ENCODE measurements at regions not wholly inside any gene's neighbourhood (a gene's known extent, or its start where the extent isn't known, plus 50 kb on each side); places are given as distances from the start of the nearest gene placed in this dataset.
"Not testable (repeated sequence)": the region's sequence is repeated elsewhere in the genome, so short reads cannot be mapped to it uniquely, and the experiment has no call there.

DNA sequence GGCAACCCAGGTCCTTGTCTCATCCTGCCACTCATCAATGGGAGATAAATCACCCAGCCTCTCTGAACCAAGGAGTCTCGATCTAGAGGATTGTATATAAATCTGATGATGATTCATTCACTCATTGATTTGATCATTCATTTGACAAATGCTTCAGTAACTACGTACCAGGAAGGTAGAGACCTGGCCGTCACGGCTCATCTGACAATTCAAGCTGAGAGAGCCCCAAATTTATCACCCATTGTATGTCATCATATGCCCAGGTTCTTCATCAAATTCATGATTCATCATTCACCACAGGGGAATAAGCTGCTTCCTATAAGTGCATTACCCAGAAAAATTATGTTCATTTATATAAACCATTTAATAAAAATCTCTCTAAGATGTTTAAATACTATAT is 116.9 kb downstream of the FAM161A start:
- H3K27ac Mint-ChIP-seq = peak overlapping the region in 1 of 8 donors; percentile 7
- no peak for DNase-seq
- H3K36me3 Mint-ChIP-seq = no peaks in the 10 kb centered on the region
- H3K27me3 Mint-ChIP-seq = peaks cover 6 to 10% of the 10 kb centered on the region in 2 donors
- Histone ChIP-seq H3K36me3 (ENCODE audit: insufficient read depth, low read length) (no peaks in the 10 kb centered on the region), H3K27me3 (ENCODE audit: insufficient read depth, low read length, poor library complexity, severe bottlenecking) (no peaks in the 10 kb centered on the region), H3K9me3 (ENCODE audit: low read length) (no peaks in the 10 kb centered on the region), H3K27ac (ENCODE audit: low read depth, low read length) (no peak overlapping the region), H3K4me3 (ENCODE audit: low read length) (no peak overlapping the region), H3K4me1 (ENCODE audit: insufficient read depth, low read length) (no peaks in the 10 kb centered on the region)
- CTCF ChIA-PET = no interaction called here
- H3K4me3 Mint-ChIP-seq = no peak overlapping the region
- POLR2A ChIA-PET = interaction anchor here (0.7 kb wide), 1 partner anchor 41 kb away, joined by 3 read pairs; no protein-coding TSS in a partner anchor
- H3K4me1 Mint-ChIP-seq = no peaks in the 10 kb centered on the region
- H3K9me3 Mint-ChIP-seq = no peaks in the 10 kb centered on the region

GRCh38 chr2:61733563-61733962 is 120.3 kb downstream of the FAM161A start:
- H3K4me1 ChIP-seq (ENCODE audit: insufficient read depth, low read length) = no peaks in the 10 kb centered on the region
- Mint-ChIP-seq H3K4me3 (no peak overlapping the region), H3K27ac (no peak overlapping the region), H3K4me1 (no peaks in the 10 kb centered on the region), H3K9me3 (no peaks in the 10 kb centered on the region), H3K36me3 (no peaks in the 10 kb centered on the region), H3K27me3 (peaks cover 6 to 10% of the 10 kb centered on the region in 2 donors)
- no peak for DNase-seq
- H3K27ac ChIP-seq (ENCODE audit: low read depth, low read length) = no peak overlapping the region
- H3K9me3 ChIP-seq (ENCODE audit: low read length) = no peaks in the 10 kb centered on the region
- H3K4me3 ChIP-seq (ENCODE audit: low read length) = no peak overlapping the region
- POLR2A ChIA-PET = no interaction called here
- H3K27me3 ChIP-seq (ENCODE audit: insufficient read depth, low read length, poor library complexity, severe bottlenecking) = no peaks in the 10 kb centered on the region
- CTCF ChIA-PET = no interaction called here
- no peaks in the 10 kb centered on the region for H3K36me3 ChIP-seq (ENCODE audit: insufficient read depth, low read length)

- no peaks in the 10 kb centered on the region for H3K36me3 ChIP-seq (ENCODE audit: insufficient read depth, low read length)
- Mint-ChIP-seq H3K27ac (no peak overlapping the region), H3K36me3 (no peaks in the 10 kb centered on the region), H3K27me3 (peaks cover 6 to 10% of the 10 kb centered on the region in 2 donors), H3K4me3 (no peak overlapping the region), H3K9me3 (no peaks in the 10 kb centered on the region), H3K4me1 (no peaks in the 10 kb centered on the region)
- no peaks in the 10 kb centered on the region for H3K4me1 ChIP-seq (ENCODE audit: insufficient read depth, low read length)
- no peaks in the 10 kb centered on the region for H3K27me3 ChIP-seq (ENCODE audit: insufficient read depth, low read length, poor library complexity, severe bottlenecking)
- ChIA-PET POLR2A (no interaction called here), CTCF (no interaction called here)
- no peak for DNase-seq
- H3K27ac ChIP-seq (ENCODE audit: low read depth, low read length) = no peak overlapping the region
- H3K9me3 ChIP-seq (ENCODE audit: low read length) = no peaks in the 10 kb centered on the region
- H3K4me3 ChIP-seq (ENCODE audit: low read length) = no peak overlapping the region
Measured at GRCh38 chr2:61732787-61733186, 121.1 kb downstream of the FAM161A start.

- Mint-ChIP-seq H3K9me3 (peaks cover 5 to 10% (median 7%) of the 10 kb centered on the region in 5 donors), H3K4me3 (no peak overlapping the region), H3K36me3 (peaks cover 0 to 18% (median 2%) of the 10 kb centered on the region in 3 donors), H3K27ac (no peak overlapping the region), H3K27me3 (peaks cover 3 to 9% of the 10 kb centered on the region in 2 donors), H3K4me1 (no peaks in the 10 kb centered on the region)
- Histone ChIP-seq H3K4me3 (ENCODE audit: low read length) (no peak overlapping the region), H3K4me1 (ENCODE audit: insufficient read depth, low read length) (no peaks in the 10 kb centered on the region), H3K27ac (ENCODE audit: low read depth, low read length) (no peak overlapping the region), H3K36me3 (ENCODE audit: insufficient read depth, low read length) (no peaks in the 10 kb centered on the region), H3K9me3 (ENCODE audit: low read length) (no peaks in the 10 kb centered on the region), H3K27me3 (ENCODE audit: insufficient read depth, low read length, poor library complexity, severe bottlenecking) (no peaks in the 10 kb centered on the region)
- POLR2A ChIA-PET = no interaction called here
- CTCF ChIA-PET = no interaction called here
- no peak for DNase-seq
Measured at GRCh38 chr2:61727746-61728145, 126.1 kb downstream of the FAM161A start.

DNA sequence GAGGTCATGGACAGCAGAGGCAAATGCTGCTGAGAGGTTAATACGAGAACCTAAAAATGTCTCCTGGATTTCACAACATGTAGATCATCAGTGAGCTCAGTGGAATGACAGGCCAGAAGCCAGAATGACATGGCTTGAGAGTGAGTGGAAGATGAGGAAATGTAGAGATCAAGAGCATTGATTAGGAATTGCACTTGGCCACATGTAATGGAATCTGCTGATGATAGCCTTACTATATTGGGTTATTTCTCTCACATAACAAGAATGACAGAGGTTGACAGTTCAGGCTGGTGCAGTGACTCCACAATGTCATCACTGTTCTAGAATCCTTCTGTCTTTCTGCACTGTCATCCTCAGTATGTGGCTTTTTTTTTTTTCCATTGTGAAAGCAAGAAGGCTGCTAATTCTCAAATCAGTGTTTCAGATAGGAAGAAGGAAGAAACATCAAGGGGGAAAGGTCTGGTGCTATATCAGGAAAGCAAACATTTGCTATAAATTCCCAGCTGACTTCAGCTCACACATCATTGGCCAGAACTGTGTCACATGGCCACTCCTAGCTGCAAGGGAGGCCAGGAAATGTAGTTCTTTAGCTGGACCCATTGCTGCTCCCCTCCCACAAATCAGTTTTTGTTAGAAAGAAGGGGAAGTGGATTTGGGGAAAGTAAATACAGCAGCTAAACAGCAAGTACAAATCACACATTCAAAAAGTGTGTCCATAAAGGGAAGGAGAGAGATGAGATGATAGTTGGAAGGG is 127.2 kb downstream of the FAM161A start:
- Mint-ChIP-seq H3K36me3 (peaks cover 0 to 18% (median 2%) of the 10 kb centered on the region in 3 donors), H3K9me3 (peaks cover 5 to 10% (median 7%) of the 10 kb centered on the region in 5 donors), H3K4me3 (no peak overlapping the region), H3K27me3 (peaks cover 0 to 9% of the 10 kb centered on the region in 2 donors), H3K4me1 (no peaks in the 10 kb centered on the region), H3K27ac (no peak overlapping the region)
- Histone ChIP-seq H3K27me3 (ENCODE audit: insufficient read depth, low read length, poor library complexity, severe bottlenecking) (no peaks in the 10 kb centered on the region), H3K36me3 (ENCODE audit: insufficient read depth, low read length) (no peaks in the 10 kb centered on the region), H3K9me3 (ENCODE audit: low read length) (no peaks in the 10 kb centered on the region), H3K4me3 (ENCODE audit: low read length) (no peak overlapping the region), H3K4me1 (ENCODE audit: insufficient read depth, low read length) (no peaks in the 10 kb centered on the region), H3K27ac (ENCODE audit: low read depth, low read length) (no peak overlapping the region)
- CTCF ChIA-PET = no interaction called here
- POLR2A ChIA-PET = interaction anchor here (0.5 kb wide), 1 partner anchor 130 kb away, joined by 3 read pairs; no protein-coding TSS in a partner anchor
- no peak for DNase-seq

GRCh38 chr2:61723364-61723763 is 130.5 kb downstream of the FAM161A start:
- not testable (repeated sequence) for H3K27ac ChIP-seq (ENCODE audit: low read depth, low read length)
- CTCF ChIA-PET = interaction anchor here (0.6 kb wide), 1 partner anchor 216 kb away, joined by 3 read pairs; no protein-coding TSS in a partner anchor

GRCh38 chr2:61722800-61723199 is 131.1 kb downstream of the FAM161A start:
- Mint-ChIP-seq H3K27me3 (peaks cover 6 to 20% of the 10 kb centered on the region in 2 donors), H3K4me3 (no peak overlapping the region), H3K9me3 (peaks cover 5 to 10% (median 7%) of the 10 kb centered on the region in 5 donors), H3K36me3 (peaks cover 0 to 18% (median 2%) of the 10 kb centered on the region in 3 donors), H3K27ac (no peak overlapping the region), H3K4me1 (no peaks in the 10 kb centered on the region)
- ChIA-PET POLR2A (no interaction called here), CTCF (no interaction called here)
- H3K36me3 ChIP-seq (ENCODE audit: insufficient read depth, low read length) = no peaks in the 10 kb centered on the region
- no peaks in the 10 kb centered on the region for H3K9me3 ChIP-seq (ENCODE audit: low read length)
- H3K27me3 ChIP-seq (ENCODE audit: insufficient read depth, low read length, poor library complexity, severe bottlenecking) = no peaks in the 10 kb centered on the region
- no peak overlapping the region for H3K27ac ChIP-seq (ENCODE audit: low read depth, low read length)
- DNase-seq = no peak
- no peaks in the 10 kb centered on the region for H3K4me1 ChIP-seq (ENCODE audit: insufficient read depth, low read length)
- no peak overlapping the region for H3K4me3 ChIP-seq (ENCODE audit: low read length)

More at GRCh38 chr2:61723364-61723763, 130.5 kb downstream of the FAM161A start:
- Mint-ChIP-seq H3K27me3 (peaks cover 3 to 18% of the 10 kb centered on the region in 2 donors), H3K36me3 (peaks cover 0 to 18% (median 2%) of the 10 kb centered on the region in 3 donors)
- DNase-seq; H3K9me3 ChIP-seq (ENCODE audit: low read length); H3K4me1 ChIP-seq (ENCODE audit: insufficient read depth, low read length); H3K4me3 Mint-ChIP-seq; H3K27me3 ChIP-seq (ENCODE audit: insufficient read depth, low read length, poor library complexity, severe bottlenecking); H3K9me3 Mint-ChIP-seq; H3K27ac Mint-ChIP-seq; POLR2A ChIA-PET; H3K4me1 Mint-ChIP-seq; H3K4me3 ChIP-seq (ENCODE audit: low read length); H3K36me3 ChIP-seq (ENCODE audit: insufficient read depth, low read length): not testable (repeated sequence)

DNA sequence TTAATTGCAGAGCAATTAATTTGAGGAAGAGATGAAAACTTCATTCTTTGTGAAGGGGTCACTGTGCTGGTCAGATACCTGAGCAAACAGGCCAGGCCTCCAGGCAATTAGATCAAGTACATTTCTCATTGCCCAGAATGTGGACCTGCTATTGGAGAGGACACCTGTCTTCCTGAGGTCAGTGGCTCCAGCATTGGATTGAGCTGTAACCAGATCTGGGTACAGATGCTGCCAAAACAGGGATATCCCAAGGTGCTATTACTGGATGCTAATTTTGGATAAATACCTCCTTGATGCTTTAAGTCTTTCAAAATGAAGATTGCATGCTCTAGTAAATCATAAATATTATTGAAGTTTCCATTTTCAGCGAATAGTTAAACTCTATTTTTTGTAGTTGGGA is 131.5 kb downstream of the FAM161A start:
- Histone ChIP-seq H3K9me3 (ENCODE audit: low read length) (no peaks in the 10 kb centered on the region), H3K4me3 (ENCODE audit: low read length) (no peak overlapping the region), H3K4me1 (ENCODE audit: insufficient read depth, low read length) (no peaks in the 10 kb centered on the region), H3K36me3 (ENCODE audit: insufficient read depth, low read length) (no peaks in the 10 kb centered on the region), H3K27me3 (ENCODE audit: insufficient read depth, low read length, poor library complexity, severe bottlenecking) (no peaks in the 10 kb centered on the region), H3K27ac (ENCODE audit: low read depth, low read length) (no peak overlapping the region)
- DNase-seq = no peak
- H3K27me3 Mint-ChIP-seq = peaks cover 6 to 20% of the 10 kb centered on the region in 2 donors
- H3K4me1 Mint-ChIP-seq = no peaks in the 10 kb centered on the region
- H3K27ac Mint-ChIP-seq = no peak overlapping the region
- H3K4me3 Mint-ChIP-seq = no peak overlapping the region
- H3K36me3 Mint-ChIP-seq = peaks cover 0 to 18% (median 2%) of the 10 kb centered on the region in 3 donors
- POLR2A ChIA-PET = no interaction called here
- CTCF ChIA-PET = no interaction called here
- H3K9me3 Mint-ChIP-seq = peaks cover 5 to 10% (median 7%) of the 10 kb centered on the region in 5 donors
